ENCODE measurements at regions not wholly inside any gene's neighbourhood (a gene's known extent, or its start where the extent isn't known, plus 50 kb on each side); places are given as distances from the start of the nearest gene placed in this dataset.

DNA sequence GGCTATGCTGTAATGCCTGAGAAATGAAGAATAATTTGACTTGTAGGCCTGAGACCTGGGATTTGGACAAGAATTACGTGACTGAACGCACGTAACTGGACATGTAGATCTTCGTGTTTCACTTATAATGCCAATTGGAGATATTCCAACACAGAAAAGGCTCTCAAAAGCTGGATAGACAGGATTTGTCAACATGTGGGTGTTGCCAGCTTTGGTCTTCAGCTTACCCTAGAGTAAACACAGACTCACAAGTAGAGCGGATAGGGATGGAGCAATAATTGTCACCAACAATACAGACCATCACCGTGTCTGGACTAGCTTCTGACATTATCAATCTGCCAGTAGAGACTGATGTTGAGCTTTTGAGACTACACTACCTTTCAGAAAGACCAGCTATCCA lies 1511.0 kb upstream of the ADGRL3 start:
- no peak overlapping the region for H2AFZ ChIP-seq
- no peaks in the 10 kb centered on the region for H3K36me3 ChIP-seq (ENCODE audit: low read depth)
- no peak overlapping the region for H3K9ac ChIP-seq
- H3K9me2 ChIP-seq (ENCODE audit: insufficient read depth): no peaks in the 10 kb centered on the region
- H3K4me3 ChIP-seq: no peak overlapping the region
- H3K27me3 ChIP-seq (replicated peaks; ENCODE audit: insufficient read depth): no peaks in the 10 kb centered on the region
- DNase-seq: no peak
- WGBS, 2 experiments (ENCODE audit: low coverage in 1 of 2, low lambda C conversion rate in 2 of 2, missing lambda C conversion rate in 2 of 2): 32 to 35% methylated on average over 6 of the region's 6 CpGs
- H3K79me2 ChIP-seq (ENCODE audit: insufficient read depth): no peaks in the 10 kb centered on the region
- H3K27ac ChIP-seq: no peak overlapping the region
- H3K4me1 ChIP-seq (ENCODE audit: insufficient read depth): no peaks in the 10 kb centered on the region
- TF ChIP-seq EZH2phosphoT487 (IDR thresholded peaks at IDR 0.05; ENCODE audit: insufficient read depth, low read depth) (no peak), EZH2 (IDR thresholded peaks at IDR 0.05; ENCODE audit: insufficient read depth, poor library complexity, severe bottlenecking) (no peak)
- in situ Hi-C loops (cut with MboI): no loop called here
- no peaks in the 10 kb centered on the region for H3K9me3 ChIP-seq (ENCODE audit: low read depth)
- H3F3A ChIP-seq (ENCODE audit: insufficient read depth): no peaks in the 10 kb centered on the region
- no peaks in the 10 kb centered on the region for H4K20me1 ChIP-seq (ENCODE audit: insufficient read depth)
- no peak overlapping the region for H3K4me2 ChIP-seq (ENCODE audit: unreplicated experiment)

DNA sequence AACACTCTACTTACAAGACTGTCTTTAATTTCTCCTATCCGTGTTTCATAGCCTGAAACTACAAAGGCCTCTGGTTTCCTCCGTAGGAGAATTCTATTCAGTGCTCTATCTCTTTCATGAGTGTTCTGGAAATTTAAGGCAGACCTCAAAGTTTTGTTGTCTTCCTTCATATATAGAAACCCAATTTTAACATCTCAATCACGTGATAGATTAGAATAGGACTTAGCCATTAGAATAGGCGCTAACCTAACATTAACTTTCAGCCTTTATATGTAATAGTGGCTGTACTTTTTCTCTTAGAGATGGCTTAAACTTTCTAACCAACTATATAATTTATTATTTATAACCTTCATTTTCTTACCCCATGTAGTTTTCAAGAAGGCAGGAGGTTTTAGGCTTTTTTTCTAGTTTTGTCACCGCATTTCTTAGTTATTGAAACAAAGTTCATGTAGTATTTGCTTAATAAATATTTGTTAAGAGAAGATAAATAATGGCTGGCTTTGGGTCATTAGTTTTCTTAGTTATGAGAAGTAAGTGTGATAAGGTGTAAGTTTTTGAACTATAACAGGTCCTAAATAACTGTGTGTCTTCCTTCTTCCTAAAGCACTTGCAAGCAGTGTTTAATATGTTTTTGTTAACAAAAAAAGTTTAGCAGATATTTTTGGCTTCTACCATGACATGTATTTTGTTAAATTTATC lies 1504.6 kb upstream of the ADGRL3 start:
- WGBS, 2 experiments (ENCODE audit: low coverage in 1 of 2, low lambda C conversion rate in 2 of 2, missing lambda C conversion rate in 2 of 2): 32 to 33% methylated on average over 5 of the region's 5 CpGs
- H3K4me2 ChIP-seq (ENCODE audit: unreplicated experiment): no peak overlapping the region
- no peaks in the 10 kb centered on the region for H3F3A ChIP-seq (ENCODE audit: insufficient read depth)
- no peaks in the 10 kb centered on the region for H3K79me2 ChIP-seq (ENCODE audit: insufficient read depth)
- no peak for DNase-seq
- H3K27ac ChIP-seq: no peak overlapping the region
- H3K4me3 ChIP-seq: no peak overlapping the region
- no peak overlapping the region for H3K9ac ChIP-seq
- no peaks in the 10 kb centered on the region for H3K27me3 ChIP-seq (replicated peaks; ENCODE audit: insufficient read depth)
- H4K20me1 ChIP-seq (ENCODE audit: insufficient read depth): no peaks in the 10 kb centered on the region
- H3K36me3 ChIP-seq (ENCODE audit: low read depth): no peaks in the 10 kb centered on the region
- H3K9me3 ChIP-seq (ENCODE audit: low read depth): no peaks in the 10 kb centered on the region
- in situ Hi-C loops (cut with MboI): no loop called here
- no peaks in the 10 kb centered on the region for H3K9me2 ChIP-seq (ENCODE audit: insufficient read depth)
- H3K4me1 ChIP-seq (ENCODE audit: insufficient read depth): no peaks in the 10 kb centered on the region
- no peak overlapping the region for H2AFZ ChIP-seq
- TF ChIP-seq EZH2 (IDR thresholded peaks at IDR 0.05; ENCODE audit: insufficient read depth, poor library complexity, severe bottlenecking) (no peak), EZH2phosphoT487 (IDR thresholded peaks at IDR 0.05; ENCODE audit: insufficient read depth, low read depth) (no peak)

DNA sequence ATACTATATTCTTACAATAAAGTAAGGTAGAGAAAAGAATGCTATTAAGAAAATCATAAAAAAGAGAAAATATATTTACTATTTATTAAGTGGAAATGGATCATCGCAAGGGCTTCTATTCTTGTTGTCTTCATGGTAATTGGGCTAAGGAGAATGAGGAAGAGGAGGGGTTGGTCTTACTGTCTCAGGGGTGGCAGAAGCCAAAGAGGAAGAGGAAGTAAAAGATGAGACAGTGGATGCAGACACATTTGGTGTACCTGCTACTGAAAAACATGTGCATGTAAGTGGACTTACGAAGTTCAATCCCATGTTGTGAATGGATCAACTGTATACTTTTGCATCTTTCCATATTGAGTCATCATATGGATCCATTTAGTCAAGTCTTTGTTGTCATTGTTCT lies 1502.1 kb upstream of the ADGRL3 start:
- H3K79me2 ChIP-seq (ENCODE audit: insufficient read depth): no peaks in the 10 kb centered on the region
- no peak for TF ChIP-seq EZH2 (IDR thresholded peaks at IDR 0.05; ENCODE audit: insufficient read depth, poor library complexity, severe bottlenecking)
- no peak for TF ChIP-seq EZH2phosphoT487 (IDR thresholded peaks at IDR 0.05; ENCODE audit: insufficient read depth, low read depth)
- no peaks in the 10 kb centered on the region for H4K20me1 ChIP-seq (ENCODE audit: insufficient read depth)
- H3K9me3 ChIP-seq (ENCODE audit: low read depth): no peaks in the 10 kb centered on the region
- H3K27me3 ChIP-seq (replicated peaks; ENCODE audit: insufficient read depth): no peaks in the 10 kb centered on the region
- H3K4me1 ChIP-seq (ENCODE audit: insufficient read depth): no peaks in the 10 kb centered on the region
- no peak overlapping the region for H2AFZ ChIP-seq
- no peak overlapping the region for H3K4me2 ChIP-seq (ENCODE audit: unreplicated experiment)
- in situ Hi-C loops (cut with MboI): no loop called here
- H3K9ac ChIP-seq: no peak overlapping the region
- 27 to 40% methylated on average over 2 of the region's 2 CpGs for WGBS, 2 experiments (ENCODE audit: low coverage in 1 of 2, low lambda C conversion rate in 2 of 2, missing lambda C conversion rate in 2 of 2)
- H3K4me3 ChIP-seq: no peak overlapping the region
- DNase-seq: no peak
- H3F3A ChIP-seq (ENCODE audit: insufficient read depth): no peaks in the 10 kb centered on the region
- no peaks in the 10 kb centered on the region for H3K9me2 ChIP-seq (ENCODE audit: insufficient read depth)
- no peak overlapping the region for H3K27ac ChIP-seq
- H3K36me3 ChIP-seq (ENCODE audit: low read depth): no peaks in the 10 kb centered on the region

DNA sequence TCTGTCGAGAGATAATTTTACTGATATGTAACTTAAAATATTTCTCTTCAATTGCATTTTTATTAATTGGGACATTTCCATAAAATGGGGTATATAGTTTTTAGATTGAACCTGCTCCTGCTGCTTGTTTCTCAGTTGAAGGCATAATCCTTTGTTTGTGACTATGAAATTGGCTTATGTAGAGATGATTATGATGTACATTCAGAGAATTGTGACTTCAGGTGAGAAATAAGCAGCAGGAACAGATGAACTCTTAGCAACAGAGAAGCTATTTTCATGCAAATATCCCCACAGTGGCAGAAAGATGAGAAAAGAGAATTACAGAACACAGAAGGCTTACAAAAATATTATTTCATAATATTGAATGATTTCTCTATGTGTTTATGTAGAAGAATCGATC lies 1499.5 kb upstream of the ADGRL3 start:
- H3K9ac ChIP-seq: no peak overlapping the region
- TF ChIP-seq EZH2phosphoT487 (IDR thresholded peaks at IDR 0.05; ENCODE audit: insufficient read depth, low read depth) (no peak), EZH2 (IDR thresholded peaks at IDR 0.05; ENCODE audit: insufficient read depth, poor library complexity, severe bottlenecking) (no peak)
- no peak overlapping the region for H3K4me3 ChIP-seq
- no peak overlapping the region for H3K4me2 ChIP-seq (ENCODE audit: unreplicated experiment)
- H2AFZ ChIP-seq: no peak overlapping the region
- WGBS, 2 experiments (ENCODE audit: low coverage in 1 of 2, low lambda C conversion rate in 2 of 2, missing lambda C conversion rate in 2 of 2): 8 to 9% methylated on average over 2 of the region's 2 CpGs
- in situ Hi-C loops (cut with MboI): no loop called here
- no peaks in the 10 kb centered on the region for H3K79me2 ChIP-seq (ENCODE audit: insufficient read depth)
- no peaks in the 10 kb centered on the region for H3K27me3 ChIP-seq (replicated peaks; ENCODE audit: insufficient read depth)
- H3K9me3 ChIP-seq (ENCODE audit: low read depth): no peaks in the 10 kb centered on the region
- no peak overlapping the region for H3K27ac ChIP-seq
- DNase-seq: no peak
- H3K9me2 ChIP-seq (ENCODE audit: insufficient read depth): no peaks in the 10 kb centered on the region
- H4K20me1 ChIP-seq (ENCODE audit: insufficient read depth): no peaks in the 10 kb centered on the region
- no peaks in the 10 kb centered on the region for H3F3A ChIP-seq (ENCODE audit: insufficient read depth)
- H3K4me1 ChIP-seq (ENCODE audit: insufficient read depth): no peaks in the 10 kb centered on the region
- no peaks in the 10 kb centered on the region for H3K36me3 ChIP-seq (ENCODE audit: low read depth)

Data from GM23248 (cell line).